GM23338 (cell line): ENCODE measurements at regions not wholly inside any gene's neighbourhood (a gene's known extent, or its start where the extent isn't known, plus 50 kb on each side); places are given as distances from the start of the nearest gene placed in this dataset.

Experiments
- ATAC-seq: fragments of 200-7000 bp; cut with Tn5 transposase; 3 replicates; pipeline ENCODE4 v1.9.1; 2020
- DNase-seq: peaks from one replicate; pipeline ENCODE4 v3.0.0-alpha.2; 2015; ENCODE audit warnings: low spot score
- H2AFZ ChIP-seq: fragments of 200-600 bp; sonication (generic); 2 replicates; pipeline ENCODE4 v1.8.0; 2016; ENCODE audit warnings: antibody characterized with exemption, mild to moderate bottlenecking, moderate library complexity
- H3F3A ChIP-seq: fragments of 200-600 bp; sonication (generic); replicated peaks from 2 replicates; pipeline ENCODE4 v1.8.0; 2017; ENCODE audit warnings: antibody characterized with exemption, mixed run types, low read depth
- H3K27ac ChIP-seq: fragments of 200-600 bp; sonication (generic); 2 replicates; pipeline ENCODE4 v1.6.1; 2016; ENCODE audit warnings: low read depth
- H3K27me3 ChIP-seq: fragments of 200-600 bp; sonication (generic); 2 replicates; pipeline ENCODE4 v1.8.0; 2016; ENCODE audit warnings: mild to moderate bottlenecking, mixed run types, moderate library complexity; ENCODE audit not compliant: insufficient read depth
- H3K36me3 ChIP-seq: fragments of 200-600 bp; sonication (generic); 2 replicates; pipeline ENCODE4 v1.8.0; 2016; ENCODE audit warnings: mild to moderate bottlenecking; ENCODE audit not compliant: insufficient read depth
- H3K4me1 ChIP-seq: fragments of 200-600 bp; sonication (generic); 2 replicates; pipeline ENCODE4 v1.8.0; 2016; ENCODE audit warnings: mild to moderate bottlenecking, moderate library complexity; ENCODE audit not compliant: insufficient read depth
- H3K4me2 ChIP-seq: fragments of 200-600 bp; sonication (generic); 2 replicates; pipeline ENCODE4 v1.7.1; 2017; ENCODE audit warnings: mixed run types
- H3K4me3 ChIP-seq: fragments of 200-600 bp; sonication (generic); 2 replicates; pipeline ENCODE4 v1.6.1; 2016; ENCODE audit warnings: mixed run types
- H3K79me2 ChIP-seq: fragments of 200-600 bp; sonication (generic); replicated peaks from 2 replicates; pipeline ENCODE4 v1.8.0; 2017; ENCODE audit warnings: mild to moderate bottlenecking; ENCODE audit not compliant: insufficient read depth
- H3K9me2 ChIP-seq: fragments of 200-600 bp; sonication (generic); 2 replicates; pipeline ENCODE4 v1.8.0; 2017; ENCODE audit not compliant: insufficient read depth
- H4K20me1 ChIP-seq: fragments of 200-600 bp; sonication (generic); replicated peaks from 2 replicates; pipeline ENCODE4 v1.8.0; 2017; ENCODE audit warnings: mild to moderate bottlenecking; ENCODE audit not compliant: insufficient read depth
- H3K27ac Mint-ChIP-seq: 2 replicates; pipeline ENCODE4 v1.8.0; 2020; ENCODE audit warnings: inconsistent platforms, mild to moderate bottlenecking, moderate library complexity, mixed read lengths
- H3K27me3 Mint-ChIP-seq: 3 replicates; pipeline ENCODE4 v1.8.0; 2022; ENCODE audit warnings: low read depth, mild to moderate bottlenecking, moderate library complexity, mixed read lengths, inconsistent platforms; ENCODE audit not compliant: insufficient read depth, poor library complexity
- H3K36me3 Mint-ChIP-seq: 3 replicates; pipeline ENCODE4 v1.8.0; 2021; ENCODE audit warnings: low read depth, mild to moderate bottlenecking, inconsistent platforms, moderate library complexity, mixed read lengths
- H3K4me1 Mint-ChIP-seq: 3 replicates; pipeline ENCODE4 v1.8.0; 2020; ENCODE audit warnings: mild to moderate bottlenecking, inconsistent platforms, mixed read lengths
- H3K4me3 Mint-ChIP-seq: 3 replicates; pipeline ENCODE4 v1.8.0; 2021; ENCODE audit warnings: moderate library complexity, mild to moderate bottlenecking, inconsistent platforms, mixed read lengths
- H3K9me3 Mint-ChIP-seq: 3 replicates; pipeline ENCODE4 v1.8.0; 2020; ENCODE audit warnings: moderate library complexity, mild to moderate bottlenecking, inconsistent platforms, mixed read lengths
- EZH2phosphoT487 ChIP-seq: fragments of 200-600 bp; sonication (generic); IDR thresholded peaks from one replicate; pipeline ENCODE4 v1.8.1; 2018; ENCODE audit warnings: antibody characterized with exemption; ENCODE audit not compliant: unreplicated experiment
- POLR2AphosphoS5 ChIP-seq: IDR thresholded peaks from 2 replicates; pipeline ENCODE4 v1.6.1; 2016; ENCODE audit warnings: antibody characterized with exemption, low read depth
- REST ChIP-seq: IDR thresholded peaks from one replicate; pipeline ENCODE4 v1.6.1; 2018; ENCODE audit warnings: antibody characterized with exemption; ENCODE audit not compliant: unreplicated experiment
- ZNF331 ChIP-seq: fragments of 250-450 bp; sonication (Bioruptor Pico); IDR thresholded peaks from 2 replicates; pipeline ENCODE4 v1.5.0; 2020; ENCODE audit warnings: low read depth, mild to moderate bottlenecking, moderate library complexity
- TF ChIP-seq, protein P1 (sequence below), 2 experiments: fragments of 200-600 bp in 1 of 2; sonication (generic) in 1 of 2; conservative IDR thresholded peaks; 2 replicates each; pipeline versions ENCODE4 v1.5.1 to v1.6.1; 2016 to 2017; ENCODE audit warnings: antibody characterized with exemption in 2 of 2, low read depth in 2 of 2, mild to moderate bottlenecking in 2 of 2, moderate library complexity in 1 of 2

- H3K4me3 Mint-ChIP-seq = no peak overlapping the region
- H2AFZ ChIP-seq = peak overlapping the region; percentile 74; the same call in 1 of the 2 replicates
- H3K4me1 ChIP-seq = peaks cover 59% of the 10 kb centered on the region
- TF ChIP-seq, protein P1, sequence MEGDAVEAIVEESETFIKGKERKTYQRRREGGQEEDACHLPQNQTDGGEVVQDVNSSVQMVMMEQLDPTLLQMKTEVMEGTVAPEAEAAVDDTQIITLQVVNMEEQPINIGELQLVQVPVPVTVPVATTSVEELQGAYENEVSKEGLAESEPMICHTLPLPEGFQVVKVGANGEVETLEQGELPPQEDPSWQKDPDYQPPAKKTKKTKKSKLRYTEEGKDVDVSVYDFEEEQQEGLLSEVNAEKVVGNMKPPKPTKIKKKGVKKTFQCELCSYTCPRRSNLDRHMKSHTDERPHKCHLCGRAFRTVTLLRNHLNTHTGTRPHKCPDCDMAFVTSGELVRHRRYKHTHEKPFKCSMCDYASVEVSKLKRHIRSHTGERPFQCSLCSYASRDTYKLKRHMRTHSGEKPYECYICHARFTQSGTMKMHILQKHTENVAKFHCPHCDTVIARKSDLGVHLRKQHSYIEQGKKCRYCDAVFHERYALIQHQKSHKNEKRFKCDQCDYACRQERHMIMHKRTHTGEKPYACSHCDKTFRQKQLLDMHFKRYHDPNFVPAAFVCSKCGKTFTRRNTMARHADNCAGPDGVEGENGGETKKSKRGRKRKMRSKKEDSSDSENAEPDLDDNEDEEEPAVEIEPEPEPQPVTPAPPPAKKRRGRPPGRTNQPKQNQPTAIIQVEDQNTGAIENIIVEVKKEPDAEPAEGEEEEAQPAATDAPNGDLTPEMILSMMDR (conservative IDR thresholded peaks at IDR 0.05; ENCODE audit: low read depth in 2 of 2) = peak; percentile 56 to 74
- no peak for TF ChIP-seq ZNF331 (CRISPR knock-in tag)
- H3K4me3 ChIP-seq = peak overlapping the region; percentile 45
- no peaks in the 10 kb centered on the region for H3K79me2 ChIP-seq
- H3F3A ChIP-seq = no peaks in the 10 kb centered on the region
- no peaks in the 10 kb centered on the region for H3K36me3 Mint-ChIP-seq
- ATAC-seq (peak; percentile 91), DNase-seq (peak; percentile 62)
- H3K9me2 ChIP-seq = no peaks in the 10 kb centered on the region
- no peak overlapping the region for H3K27ac Mint-ChIP-seq
- peak overlapping the region; percentile 39; the same call in 1 of the 2 replicates for H3K27ac ChIP-seq
- no peaks in the 10 kb centered on the region for H3K27me3 ChIP-seq
- no peaks in the 10 kb centered on the region for H3K9me3 Mint-ChIP-seq
- H3K27me3 Mint-ChIP-seq = peaks cover 2% of the 10 kb centered on the region
- H3K4me1 Mint-ChIP-seq = peaks cover 49% of the 10 kb centered on the region
- H3K4me2 ChIP-seq = peak overlapping the region; percentile 73
- no peaks in the 10 kb centered on the region for H4K20me1 ChIP-seq
- H3K36me3 ChIP-seq = no peaks in the 10 kb centered on the region
Observed at GRCh38 chr1:81305997-81306452, 494.7 kb upstream of the ADGRL2 start.

DNA sequence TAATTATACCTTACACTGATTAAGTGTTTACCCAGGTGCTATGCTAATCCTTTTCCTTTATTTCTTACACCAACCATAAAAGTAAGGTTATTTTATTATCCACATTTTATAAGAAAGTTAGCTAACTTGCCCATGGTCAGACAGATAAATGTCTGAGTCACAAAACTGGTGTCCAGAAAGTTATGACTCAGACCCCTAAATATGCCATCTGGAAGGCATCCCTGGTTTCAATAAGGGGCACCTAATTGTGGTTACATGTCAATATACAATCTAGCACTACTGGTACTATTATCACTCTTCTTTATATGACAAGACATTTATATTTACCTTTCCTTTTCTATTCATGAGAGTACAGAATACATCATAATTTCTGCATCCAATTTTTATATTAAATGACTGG is 496.5 kb upstream of the ADGRL2 start:
- H3K27me3 Mint-ChIP-seq = peaks cover 3% of the 10 kb centered on the region
- H3K4me3 Mint-ChIP-seq = no peak overlapping the region
- Histone ChIP-seq H3K4me1 (peaks cover 44% of the 10 kb centered on the region), H3K36me3 (no peaks in the 10 kb centered on the region), H4K20me1 (no peaks in the 10 kb centered on the region), H3K79me2 (no peaks in the 10 kb centered on the region), H3K9me2 (no peaks in the 10 kb centered on the region), H3K27me3 (no peaks in the 10 kb centered on the region), H2AFZ (no peak overlapping the region), H3K4me2 (no peak overlapping the region), H3K27ac (no peak overlapping the region), H3K4me3 (no peak overlapping the region), H3F3A (no peaks in the 10 kb centered on the region)
- H3K27ac Mint-ChIP-seq = no peak overlapping the region
- H3K36me3 Mint-ChIP-seq = no peaks in the 10 kb centered on the region
- ATAC-seq = no peak
- DNase-seq = no peak
- TF ChIP-seq POLR2AphosphoS5 = no peak
- TF ChIP-seq EZH2phosphoT487 = no peak
- TF ChIP-seq REST = no peak
- no peaks in the 10 kb centered on the region for H3K9me3 Mint-ChIP-seq
- peaks cover 31% of the 10 kb centered on the region for H3K4me1 Mint-ChIP-seq
